Keratinocyte (primary cell): ENCODE measurements at regions not wholly inside any gene's neighbourhood (a gene's known extent, or its start where the extent isn't known, plus 50 kb on each side); places are given as distances from the start of the nearest gene placed in this dataset.
A peak's percentile ranks its signal among the peaks of the same experiment; 100 is the strongest.

Source experiments
- DNase-seq: peaks from one replicate; pipeline ENCODE4 v3.0.0-alpha.2; 2011; ENCODE audit warnings: low read depth, missing footprints, low spot score
- FAIRE-seq: peaks from 2 replicates; lab custom pipeline; 2011; peaks lifted over from hg19 to GRCh38; lab: Jason Lieb, UNC
- H2AFZ ChIP-seq: 2 replicates; pipeline ENCODE4 v1.6.0; 2012; ENCODE audit warnings: low read length, control low read depth, inconsistent platforms; ENCODE audit not compliant: control insufficient read depth
- H3K27ac ChIP-seq: 2 replicates; pipeline ENCODE4 v1.5.1; 2011; ENCODE audit warnings: low read length; ENCODE audit not compliant: control insufficient read depth, insufficient read depth
- H3K27me3 ChIP-seq: 3 replicates; pipeline ENCODE4 v1.6.0; 2011; ENCODE audit warnings: low read length; ENCODE audit not compliant: control insufficient read depth, insufficient read depth; ENCODE audit errors: extremely low read depth
- H3K36me3 ChIP-seq, 2 experiments: 2 replicates in 1 of 2; 3 replicates in 1 of 2; pipeline ENCODE4 v1.5.1; 2011; ENCODE audit warnings: low read length in 2 of 2, mild to moderate bottlenecking in 1 of 2; ENCODE audit not compliant: control insufficient read depth in 2 of 2, insufficient read depth in 2 of 2; ENCODE audit errors: extremely low read depth in 1 of 2
- H3K4me1 ChIP-seq: 3 replicates; pipeline ENCODE4 v1.5.1; 2011; ENCODE audit warnings: low read length; ENCODE audit not compliant: control insufficient read depth, insufficient read depth; ENCODE audit errors: extremely low read depth
- H3K4me2 ChIP-seq: 3 replicates; pipeline ENCODE4 v1.6.0; 2011; ENCODE audit warnings: low read depth, low read length; ENCODE audit not compliant: control insufficient read depth, insufficient read depth; ENCODE audit errors: extremely low read depth
- H3K4me3 ChIP-seq, 3 experiments: fragments of 200-600 bp in 1 of 3; sonication (generic) in 1 of 3; 2 replicates in 2 of 3; 3 replicates in 1 of 3; pipeline ENCODE4 v1.5.1; 2011 to 2016; ENCODE audit warnings: low read length in 3 of 3, mild to moderate bottlenecking in 3 of 3, control low read depth in 2 of 3, inconsistent platforms in 1 of 3, low read depth in 1 of 3, mixed read lengths in 1 of 3, mixed run types in 1 of 3, moderate library complexity in 1 of 3; ENCODE audit not compliant: control insufficient read depth in 2 of 3, insufficient read depth in 2 of 3; ENCODE audit errors: extremely low read depth in 1 of 3
- H3K79me2 ChIP-seq: 2 replicates; pipeline ENCODE4 v1.6.0; 2012; ENCODE audit warnings: low read length; ENCODE audit not compliant: control insufficient read depth, insufficient read depth
- H3K9ac ChIP-seq: 3 replicates; pipeline ENCODE4 v1.6.0; 2011; ENCODE audit warnings: low read length; ENCODE audit not compliant: control insufficient read depth, insufficient read depth; ENCODE audit errors: extremely low read depth
- H3K9me1 ChIP-seq: 3 replicates; pipeline ENCODE4 v1.6.0; 2011; ENCODE audit warnings: low read length; ENCODE audit not compliant: control insufficient read depth, insufficient read depth; ENCODE audit errors: extremely low read depth
- H3K9me3 ChIP-seq: 2 replicates; pipeline ENCODE4 v1.5.1; 2012; ENCODE audit warnings: low read depth, low read length; ENCODE audit not compliant: control insufficient read depth
- H4K20me1 ChIP-seq: 3 replicates; pipeline ENCODE4 v1.6.0; 2011; ENCODE audit warnings: low read length; ENCODE audit not compliant: control insufficient read depth, insufficient read depth; ENCODE audit errors: extremely low read depth
- CTCF ChIP-seq, 3 experiments: IDR thresholded peaks in 1 of 3; conservative IDR thresholded peaks in 1 of 3; optimal IDR thresholded peaks in 1 of 3; 2 replicates in 2 of 3; 3 replicates in 1 of 3; pipeline versions ENCODE3 to v1.5.1; 2011; ENCODE audit warnings: low read length in 3 of 3, mild to moderate bottlenecking in 3 of 3, moderate library complexity in 2 of 3, control low read depth in 1 of 3, inconsistent platforms in 1 of 3; ENCODE audit not compliant: insufficient read depth in 2 of 3; ENCODE audit errors: extremely low read depth in 1 of 3
- EZH2 ChIP-seq: IDR thresholded peaks from one replicate; pipeline ENCODE4 v1.6.1; 2012; ENCODE audit warnings: inconsistent platforms, mild to moderate bottlenecking, low read length, moderate library complexity
- dilution Hi-C: fragments of 300-500 bp; cut with MboI; formaldehyde crosslinking; loops from one replicate; pipeline ENCODE4 v1.7.0; 2020; ENCODE audit warnings: low sequenced_read_pairs; ENCODE audit not compliant: extremely low pct_ligation_motif_present

GRCh38 chr15:70281811-70282307, 184.1 kb upstream of the TLE3 start:
- no peaks in the 10 kb centered on the region for H3K9me1 ChIP-seq
- H3K4me2 ChIP-seq: no peak overlapping the region
- H3K79me2 ChIP-seq: no peaks in the 10 kb centered on the region
- H3K9ac ChIP-seq: no peak overlapping the region
- no peak overlapping the region for H3K27ac ChIP-seq
- no peak for TF ChIP-seq EZH2
- H3K4me3 ChIP-seq: no peak overlapping the region
- H4K20me1 ChIP-seq: no peaks in the 10 kb centered on the region
- H3K4me1 ChIP-seq: peaks cover 3% of the 10 kb centered on the region
- no peak overlapping the region for H2AFZ ChIP-seq
- H3K36me3 ChIP-seq: no peaks in the 10 kb centered on the region
- FAIRE-seq: no peak
- peaks cover 7% of the 10 kb centered on the region for H3K27me3 ChIP-seq
- dilution Hi-C loops: no loop called here
- H3K9me3 ChIP-seq: no peaks in the 10 kb centered on the region
- peak; percentile 9 for DNase-seq

GRCh38 chr15:70281261-70281810, 183.6 kb upstream of the TLE3 start:
- H3K4me1 ChIP-seq: peaks cover 3% of the 10 kb centered on the region
- H3K4me3 ChIP-seq: no peak overlapping the region
- H4K20me1 ChIP-seq: no peaks in the 10 kb centered on the region
- no peak overlapping the region for H2AFZ ChIP-seq
- H3K4me2 ChIP-seq: no peak overlapping the region
- H3K27me3 ChIP-seq: peaks cover 7% of the 10 kb centered on the region
- DNase-seq (no peak), FAIRE-seq (no peak)
- H3K9ac ChIP-seq: no peak overlapping the region
- no peak overlapping the region for H3K27ac ChIP-seq
- dilution Hi-C loops: no loop called here
- no peaks in the 10 kb centered on the region for H3K36me3 ChIP-seq
- no peaks in the 10 kb centered on the region for H3K9me3 ChIP-seq
- no peaks in the 10 kb centered on the region for H3K79me2 ChIP-seq
- H3K9me1 ChIP-seq: no peaks in the 10 kb centered on the region
- no peak for TF ChIP-seq CTCF (optimal IDR thresholded peaks at IDR 0.05 in 1 of 3, IDR thresholded peaks at IDR 0.05 in 1 of 3, conservative IDR thresholded peaks at IDR 0.05 in 1 of 3; ENCODE audit: extremely low read depth in 1 of 3, insufficient read depth in 2 of 3, low read length in 3 of 3)
- no peak for TF ChIP-seq EZH2

- no peak overlapping the region for H2AFZ ChIP-seq
- H4K20me1 ChIP-seq: no peaks in the 10 kb centered on the region
- no peak overlapping the region for H3K27ac ChIP-seq
- H3K4me3 ChIP-seq: no peak overlapping the region
- H3K9ac ChIP-seq: no peak overlapping the region
- H3K4me2 ChIP-seq: no peak overlapping the region
- peaks cover 3% of the 10 kb centered on the region for H3K4me1 ChIP-seq
- peaks cover 4% of the 10 kb centered on the region for H3K27me3 ChIP-seq
- no peaks in the 10 kb centered on the region for H3K9me1 ChIP-seq
- no peaks in the 10 kb centered on the region for H3K36me3 ChIP-seq
- DNase-seq: no peak
- no peaks in the 10 kb centered on the region for H3K9me3 ChIP-seq
- FAIRE-seq: no peak
- no peak for TF ChIP-seq EZH2
- TF ChIP-seq CTCF (optimal IDR thresholded peaks at IDR 0.05 in 1 of 3, IDR thresholded peaks at IDR 0.05 in 1 of 3, conservative IDR thresholded peaks at IDR 0.05 in 1 of 3; ENCODE audit: extremely low read depth in 1 of 3, insufficient read depth in 2 of 3, low read length in 3 of 3): no peak
- no peaks in the 10 kb centered on the region for H3K79me2 ChIP-seq
- dilution Hi-C loops: no loop called here
Observed at GRCh38 chr15:70280781-70281180, 183.1 kb upstream of the TLE3 start.
